GM10266 (cell line): ENCODE measurements at regions not wholly inside any gene's neighbourhood (a gene's known extent, or its start where the extent isn't known, plus 50 kb on each side); places are given as distances from the start of the nearest gene placed in this dataset.

Experiments
- DNase-seq: peaks from one replicate; pipeline ENCODE4 v3.0.0; 2012; ENCODE audit errors: extremely low spot score
- TF ChIP-seq, protein P1 (sequence below): IDR thresholded peaks from 2 replicates; pipeline ENCODE4 v1.5.1; 2012; ENCODE audit warnings: mild to moderate bottlenecking, low read depth; ENCODE audit not compliant: control insufficient read depth, insufficient read depth; ENCODE audit errors: missing control alignments

DNA sequence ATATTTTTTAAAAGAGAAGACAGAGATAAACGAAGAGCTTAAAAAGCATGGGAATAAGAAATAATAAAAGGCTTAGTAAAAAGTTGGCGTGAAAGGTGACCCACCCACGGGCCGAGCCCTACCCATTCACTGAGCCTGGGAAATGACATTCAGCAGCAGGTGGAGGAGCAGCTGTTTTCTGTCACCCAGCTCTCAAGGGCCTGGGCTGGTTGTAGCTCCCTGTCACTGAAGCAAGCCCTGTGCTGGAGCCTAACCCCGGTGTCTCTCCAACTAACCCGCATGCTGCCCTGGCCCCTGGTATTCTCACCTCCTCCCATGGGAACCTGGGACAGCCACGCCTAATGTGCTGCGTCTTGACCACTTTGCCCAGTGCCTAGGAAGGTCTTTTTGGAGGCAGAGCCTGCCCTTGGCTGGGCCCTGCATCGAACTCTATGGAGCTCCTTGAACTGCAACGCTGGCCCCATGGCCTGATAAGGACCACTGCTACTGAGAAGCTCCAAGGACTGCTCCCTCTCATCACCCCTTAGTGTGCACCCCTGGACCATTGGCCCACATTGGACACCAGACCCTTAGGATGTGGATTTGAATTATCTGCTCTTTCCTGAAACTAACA, 68.8 kb upstream of the IYD start:
- TF ChIP-seq, protein P1, sequence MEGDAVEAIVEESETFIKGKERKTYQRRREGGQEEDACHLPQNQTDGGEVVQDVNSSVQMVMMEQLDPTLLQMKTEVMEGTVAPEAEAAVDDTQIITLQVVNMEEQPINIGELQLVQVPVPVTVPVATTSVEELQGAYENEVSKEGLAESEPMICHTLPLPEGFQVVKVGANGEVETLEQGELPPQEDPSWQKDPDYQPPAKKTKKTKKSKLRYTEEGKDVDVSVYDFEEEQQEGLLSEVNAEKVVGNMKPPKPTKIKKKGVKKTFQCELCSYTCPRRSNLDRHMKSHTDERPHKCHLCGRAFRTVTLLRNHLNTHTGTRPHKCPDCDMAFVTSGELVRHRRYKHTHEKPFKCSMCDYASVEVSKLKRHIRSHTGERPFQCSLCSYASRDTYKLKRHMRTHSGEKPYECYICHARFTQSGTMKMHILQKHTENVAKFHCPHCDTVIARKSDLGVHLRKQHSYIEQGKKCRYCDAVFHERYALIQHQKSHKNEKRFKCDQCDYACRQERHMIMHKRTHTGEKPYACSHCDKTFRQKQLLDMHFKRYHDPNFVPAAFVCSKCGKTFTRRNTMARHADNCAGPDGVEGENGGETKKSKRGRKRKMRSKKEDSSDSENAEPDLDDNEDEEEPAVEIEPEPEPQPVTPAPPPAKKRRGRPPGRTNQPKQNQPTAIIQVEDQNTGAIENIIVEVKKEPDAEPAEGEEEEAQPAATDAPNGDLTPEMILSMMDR, result no peak
- DNase-seq, result no peak

DNA sequence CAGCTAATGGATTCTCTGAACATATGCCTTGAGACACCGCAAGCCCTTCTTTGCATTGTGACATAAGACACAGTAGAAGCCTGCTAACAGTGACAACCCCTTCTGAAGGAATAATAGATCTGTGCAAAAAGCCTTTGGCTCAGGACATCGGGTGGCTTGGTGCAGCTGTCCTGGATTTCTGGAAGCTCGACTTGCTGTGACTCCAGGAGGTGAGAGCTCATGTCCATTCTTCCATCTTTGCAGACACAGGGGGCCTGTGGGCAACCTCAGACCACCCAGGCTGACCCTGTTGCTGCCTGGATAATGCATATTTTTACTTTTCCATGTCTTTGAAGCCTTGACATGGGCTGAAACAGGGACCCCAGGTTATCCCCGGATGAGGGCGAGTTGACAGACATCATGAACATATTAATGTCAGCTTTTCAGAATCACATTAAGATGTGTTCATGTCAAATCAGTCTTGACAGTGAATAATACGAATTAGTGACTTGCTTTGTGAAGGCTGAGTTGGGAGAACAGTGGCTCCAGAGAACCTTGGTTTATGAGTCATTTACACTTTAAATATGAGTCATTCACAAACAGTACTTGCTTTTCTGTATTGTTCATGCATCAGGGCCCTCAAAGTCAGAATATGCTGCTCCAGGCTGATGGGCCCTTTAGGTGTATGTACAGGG, 66.8 kb upstream of the IYD start:
- DNase-seq, result peak; percentile 32
- TF ChIP-seq, protein P1, result no peak

DNA sequence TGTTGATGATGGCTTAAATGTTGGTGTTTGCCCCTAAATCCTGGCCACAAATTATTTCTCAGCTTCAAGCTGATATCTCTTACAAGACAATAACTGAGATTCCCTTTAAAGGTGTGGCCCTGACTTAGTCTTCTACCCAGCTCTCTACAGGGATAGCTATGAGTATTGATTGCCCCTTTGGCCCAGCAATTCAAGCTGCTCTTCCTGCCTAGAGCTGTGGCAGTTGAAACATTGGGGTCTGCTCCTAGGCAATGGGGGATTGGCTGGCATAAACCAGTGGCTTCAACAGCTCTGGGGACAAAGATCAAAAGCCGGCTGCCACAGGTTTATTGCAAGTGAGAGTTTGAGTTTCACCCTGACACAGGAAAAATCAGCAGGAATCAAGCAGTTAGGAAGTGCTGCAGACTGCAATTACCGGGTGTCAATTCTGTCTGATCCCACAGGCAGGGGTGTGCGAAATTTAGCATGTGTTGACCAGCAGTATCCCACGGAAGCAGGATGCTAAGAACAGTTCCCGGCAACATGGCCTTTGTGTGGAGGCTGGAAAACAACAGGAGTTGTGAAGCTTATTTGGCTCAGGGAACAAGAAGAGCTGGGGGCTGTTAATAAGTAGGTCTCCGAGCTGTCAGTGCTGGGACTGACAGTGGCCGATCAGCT, 66.2 kb upstream of the IYD start:
- no peak for DNase-seq
- TF ChIP-seq, protein P1, result no peak

GRCh38 chr6:150303256-150303655, 65.6 kb upstream of the IYD start:
- TF ChIP-seq, protein P1, result no peak
- no peak for DNase-seq

DNA sequence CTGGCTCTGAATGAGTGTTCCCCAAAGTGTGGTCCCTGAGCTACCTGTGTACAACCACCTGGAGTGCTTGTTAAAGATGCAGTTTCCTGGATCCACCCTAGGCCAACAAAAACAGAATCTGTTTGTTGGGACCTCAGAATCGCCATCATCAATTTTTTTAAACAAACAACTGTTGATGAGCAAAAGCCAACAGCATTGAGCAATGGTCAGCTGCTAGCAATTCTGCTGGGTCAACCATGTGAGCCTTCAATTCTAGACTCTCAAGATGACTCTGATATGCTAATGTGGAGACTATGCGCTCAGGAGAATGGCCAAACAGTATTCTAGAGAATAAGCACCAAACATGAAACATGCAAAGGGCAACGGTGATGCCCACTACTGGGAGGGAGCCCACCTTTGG, 64.4 kb upstream of the IYD start:
- TF ChIP-seq, protein P1, result no peak
- DNase-seq, result no peak

DNA sequence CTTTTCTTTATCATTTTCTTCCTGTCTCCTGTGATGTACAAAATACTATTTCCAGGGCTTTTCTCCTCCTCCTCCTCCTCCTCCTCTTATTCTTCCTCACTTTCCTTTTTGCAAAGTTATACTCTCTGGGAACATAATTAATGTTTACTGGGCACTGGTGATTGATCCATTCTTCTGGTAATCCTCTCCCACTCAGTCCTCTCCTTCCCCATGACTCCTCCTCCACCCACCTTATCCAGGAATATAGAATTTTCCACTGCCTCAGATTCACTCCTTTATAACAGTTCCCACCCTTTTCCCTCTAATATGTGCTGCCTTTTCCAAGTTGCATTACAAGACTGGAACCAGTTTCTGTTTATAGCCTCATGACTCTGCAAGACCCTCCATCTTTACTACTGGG, 62.5 kb upstream of the IYD start:
- TF ChIP-seq, protein P1, result no peak
- DNase-seq, result no peak

DNA sequence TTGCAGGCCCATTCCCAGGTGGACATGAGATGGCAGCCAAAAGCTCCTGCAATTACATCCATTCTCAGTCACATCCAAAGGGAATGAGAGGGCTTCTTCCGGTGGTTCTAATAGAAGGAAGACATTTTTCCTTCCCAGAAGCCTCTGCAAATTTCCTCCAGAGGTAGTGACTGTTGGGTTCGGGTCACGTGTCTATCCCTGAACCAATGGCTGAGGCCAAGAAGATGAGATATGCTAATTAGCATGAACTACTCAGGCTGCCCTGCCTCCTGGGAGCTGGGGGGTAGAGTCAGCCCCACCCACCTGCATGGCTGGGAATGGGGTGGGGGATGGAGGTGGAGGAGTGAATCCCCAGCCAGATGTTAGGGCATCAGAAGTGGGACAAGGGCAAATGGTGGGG, 61.3 kb upstream of the IYD start:
- DNase-seq, result no peak
- TF ChIP-seq, protein P1, result no peak
